ENCODE measurements at regions not wholly inside any gene's neighbourhood (a gene's known extent, or its start where the extent isn't known, plus 50 kb on each side); places are given as distances from the start of the nearest gene placed in this dataset.

DNA sequence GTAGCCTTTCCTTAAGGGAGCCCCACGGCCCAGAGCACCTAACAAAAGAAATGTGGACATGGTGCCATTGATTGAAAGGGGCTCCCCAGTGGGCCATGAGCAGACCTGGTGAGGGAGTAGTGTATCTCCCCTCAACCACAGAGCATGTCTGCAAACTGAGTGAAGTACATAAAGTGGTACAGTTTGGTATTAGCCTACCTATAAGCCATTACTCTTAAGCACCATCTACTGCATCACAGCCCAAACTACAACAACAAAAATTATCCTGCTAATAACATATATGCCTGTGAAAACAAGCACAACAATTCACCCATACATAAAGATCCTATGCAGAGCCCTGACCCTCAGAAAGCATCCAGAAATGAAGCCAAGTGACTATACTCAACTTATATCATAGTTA lies 407.8 kb downstream of the PTPRC start:
- intact Hi-C loops (cut with micrococcal nuclease): no loop called here
- Mint-ChIP-seq H3K27me3 (no peaks in the 10 kb centered on the region), H3K4me3 (no peak overlapping the region), H3K27ac (no peak overlapping the region), H3K9me3 (peaks cover 62% of the 10 kb centered on the region), H3K4me1 (ENCODE audit: low read depth) (peaks cover 3% of the 10 kb centered on the region), H3K36me3 (ENCODE audit: low read depth) (no peaks in the 10 kb centered on the region)

DNA sequence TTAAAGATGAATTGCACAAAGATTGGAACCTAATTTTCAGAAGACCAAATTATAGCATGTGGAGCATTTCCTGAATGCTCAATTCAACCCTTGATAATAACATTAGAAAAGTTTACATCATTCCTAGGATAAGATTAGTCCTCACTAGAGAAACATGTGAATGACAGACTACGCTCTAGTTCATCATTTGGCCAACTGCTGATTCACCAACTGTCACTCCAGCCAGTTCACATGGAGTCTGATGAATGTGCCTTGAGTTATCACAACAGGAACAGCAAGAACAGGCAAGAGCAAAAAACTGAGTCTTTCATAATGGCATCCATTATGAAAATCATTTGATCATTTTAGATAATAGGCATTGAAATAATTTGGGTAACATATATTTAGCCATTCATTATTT lies 415.9 kb downstream of the PTPRC start:
- Mint-ChIP-seq H3K9me3 (peaks cover 31% of the 10 kb centered on the region), H3K36me3 (ENCODE audit: low read depth) (no peaks in the 10 kb centered on the region), H3K27me3 (no peaks in the 10 kb centered on the region), H3K4me3 (no peak overlapping the region), H3K27ac (no peak overlapping the region), H3K4me1 (ENCODE audit: low read depth) (no peaks in the 10 kb centered on the region)
- intact Hi-C loops (cut with micrococcal nuclease): no loop called here

DNA sequence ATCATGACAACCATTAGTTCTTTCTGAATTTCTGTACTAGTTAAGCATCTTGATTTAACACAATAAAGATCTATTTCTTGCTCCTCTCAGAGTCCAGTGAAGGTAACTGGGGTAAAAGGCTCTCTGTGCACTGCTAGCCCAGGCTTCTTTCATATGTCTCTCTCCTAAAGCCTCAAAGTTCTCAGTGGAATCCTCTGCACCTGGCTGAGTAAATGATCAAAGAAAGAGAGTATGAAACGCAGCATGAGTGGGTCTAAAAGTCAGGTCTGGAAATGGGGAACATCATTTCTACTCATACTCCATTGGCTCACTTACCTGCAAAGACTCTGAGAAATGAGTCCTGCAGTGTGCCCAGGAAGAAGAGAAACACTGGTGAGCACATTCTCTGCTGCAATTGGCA lies 418.5 kb downstream of the PTPRC start:
- Mint-ChIP-seq H3K4me1 (ENCODE audit: low read depth) (no peaks in the 10 kb centered on the region), H3K9me3 (peaks cover 8% of the 10 kb centered on the region), H3K27ac (no peak overlapping the region), H3K4me3 (no peak overlapping the region), H3K36me3 (ENCODE audit: low read depth) (no peaks in the 10 kb centered on the region), H3K27me3 (no peaks in the 10 kb centered on the region)
- intact Hi-C loops (cut with micrococcal nuclease): no loop called here

DNA sequence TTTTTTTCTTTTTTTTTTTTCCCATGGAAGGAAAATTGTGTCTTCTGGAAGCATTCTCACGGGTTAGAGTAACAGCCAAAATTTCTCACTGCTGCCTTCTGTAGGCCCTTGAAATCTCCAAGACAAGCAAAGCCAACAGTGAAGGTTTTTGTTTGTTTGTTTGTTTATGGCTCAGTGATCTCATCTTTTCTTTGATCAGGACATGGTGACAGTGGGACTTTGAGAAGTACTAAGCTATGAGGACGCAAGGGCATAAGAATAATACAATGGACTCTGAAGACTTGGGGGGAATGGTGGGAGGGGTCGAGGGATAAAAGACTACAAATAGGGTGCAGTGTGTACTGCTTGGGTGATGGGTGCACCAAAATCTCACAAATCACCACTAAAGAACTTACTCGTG lies 419.4 kb downstream of the PTPRC start:
- no peak overlapping the region for H3K27ac Mint-ChIP-seq
- no peaks in the 10 kb centered on the region for H3K36me3 Mint-ChIP-seq (ENCODE audit: low read depth)

DNA sequence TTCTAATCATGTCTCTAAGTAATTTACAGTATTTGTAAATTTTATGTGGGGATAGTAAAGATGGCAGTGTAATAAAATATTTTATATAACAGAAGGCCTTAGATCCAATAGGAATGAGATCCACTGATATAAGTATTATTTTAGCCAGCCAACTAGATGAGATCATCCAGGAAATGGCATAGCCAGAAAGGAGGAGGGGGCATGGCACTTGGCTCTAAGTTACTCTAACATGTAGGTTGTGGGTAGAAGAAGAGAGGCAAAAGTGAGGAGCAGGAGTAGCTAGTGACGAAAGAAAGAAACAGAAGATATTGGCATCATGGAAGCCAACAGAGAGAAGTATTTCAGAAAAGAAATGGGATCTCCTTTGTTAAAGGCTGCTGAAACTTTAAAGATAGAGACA lies 426.1 kb downstream of the PTPRC start:
- H3K9me3 Mint-ChIP-seq: no peaks in the 10 kb centered on the region
- no peaks in the 10 kb centered on the region for H3K27me3 Mint-ChIP-seq
- peaks cover 5% of the 10 kb centered on the region for H3K4me1 Mint-ChIP-seq (ENCODE audit: low read depth)
- no peak overlapping the region for H3K4me3 Mint-ChIP-seq
- intact Hi-C loops (cut with micrococcal nuclease): no loop called here
- no peaks in the 10 kb centered on the region for H3K36me3 Mint-ChIP-seq (ENCODE audit: low read depth)
- H3K27ac Mint-ChIP-seq: no peak overlapping the region

More for the DNA sequence above, 419.4 kb downstream of the PTPRC start:
- Mint-ChIP-seq H3K4me3 (no peak overlapping the region), H3K9me3 (peaks cover 8% of the 10 kb centered on the region), H3K27me3 (no peaks in the 10 kb centered on the region), H3K4me1 (ENCODE audit: low read depth) (no peaks in the 10 kb centered on the region)
- intact Hi-C loops (cut with micrococcal nuclease): no loop called here

DNA sequence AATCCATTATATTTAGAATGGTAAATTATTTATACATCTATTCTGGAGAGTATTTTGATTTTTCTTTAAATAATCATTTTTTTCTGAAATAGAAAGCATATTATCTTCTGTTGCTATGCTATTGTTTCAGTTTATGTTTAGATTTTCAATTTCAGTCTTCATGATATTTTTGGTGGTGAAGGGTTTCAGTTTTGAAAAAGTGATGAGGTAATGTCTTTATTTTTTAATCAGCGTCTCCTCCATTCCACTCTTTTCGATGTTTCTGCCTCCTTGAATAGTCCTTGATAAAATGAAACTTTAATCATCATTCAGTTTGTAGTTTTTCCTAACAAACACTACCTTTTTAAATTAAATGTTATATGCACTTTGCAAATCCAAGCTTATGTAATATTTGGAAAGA lies 428.6 kb downstream of the PTPRC start:
- intact Hi-C loops (cut with micrococcal nuclease): no loop called here
- H3K4me3 Mint-ChIP-seq: no peak overlapping the region

DNA sequence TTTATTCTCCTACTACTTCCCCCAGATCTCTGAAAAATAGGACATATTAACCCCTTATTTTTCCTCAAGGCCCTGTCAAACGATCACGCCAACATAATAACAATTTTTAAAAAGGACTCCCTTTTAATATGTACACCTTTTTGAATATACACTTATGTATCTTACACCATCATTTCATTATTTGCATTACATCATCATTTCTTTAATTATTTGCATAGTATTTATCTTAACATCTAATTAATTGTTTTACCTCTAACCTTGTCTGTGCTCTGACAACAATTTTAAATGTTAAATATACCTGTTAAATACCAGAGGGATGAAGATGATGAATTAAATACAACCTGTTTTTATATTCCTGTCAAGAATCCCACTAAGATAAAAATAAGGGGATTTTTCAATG lies 432.2 kb downstream of the PTPRC start:
- Mint-ChIP-seq H3K27ac (no peak overlapping the region), H3K36me3 (ENCODE audit: low read depth) (no peaks in the 10 kb centered on the region)

More for the DNA sequence above, 428.6 kb downstream of the PTPRC start:
- Mint-ChIP-seq H3K9me3 (no peaks in the 10 kb centered on the region), H3K36me3 (ENCODE audit: low read depth) (no peaks in the 10 kb centered on the region), H3K4me1 (ENCODE audit: low read depth) (peaks cover 5% of the 10 kb centered on the region), H3K27me3 (no peaks in the 10 kb centered on the region), H3K27ac (no peak overlapping the region)

DNA sequence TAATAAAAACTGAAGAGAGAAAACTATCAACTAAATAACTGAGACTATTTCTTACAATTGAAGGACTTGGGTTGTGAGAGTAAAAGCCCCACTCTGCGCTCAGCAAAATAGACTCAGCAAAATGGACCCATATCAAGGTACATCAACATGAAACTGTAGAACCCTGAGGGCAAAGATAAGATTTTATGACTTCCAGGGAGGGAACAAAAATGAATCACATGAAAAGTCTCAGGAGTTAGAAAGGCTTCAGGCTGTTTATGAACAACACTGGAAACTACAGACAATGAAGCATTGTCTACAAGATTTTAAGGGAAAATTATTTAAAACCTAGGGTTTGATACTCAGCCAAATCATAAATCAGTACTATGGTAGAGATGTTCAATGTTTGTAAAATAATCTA lies 434.3 kb downstream of the PTPRC start:
- Mint-ChIP-seq H3K4me1 (ENCODE audit: low read depth) (no peaks in the 10 kb centered on the region), H3K9me3 (peaks cover 6% of the 10 kb centered on the region), H3K27me3 (no peaks in the 10 kb centered on the region), H3K36me3 (ENCODE audit: low read depth) (no peaks in the 10 kb centered on the region), H3K27ac (no peak overlapping the region), H3K4me3 (no peak overlapping the region)
- intact Hi-C loops (cut with micrococcal nuclease): no loop called here

More for the DNA sequence above, 432.2 kb downstream of the PTPRC start:
- intact Hi-C loops (cut with micrococcal nuclease): no loop called here
- no peaks in the 10 kb centered on the region for H3K27me3 Mint-ChIP-seq
- peaks cover 5% of the 10 kb centered on the region for H3K4me1 Mint-ChIP-seq (ENCODE audit: low read depth)
- H3K9me3 Mint-ChIP-seq: peaks cover 6% of the 10 kb centered on the region
- H3K4me3 Mint-ChIP-seq: no peak overlapping the region

DNA sequence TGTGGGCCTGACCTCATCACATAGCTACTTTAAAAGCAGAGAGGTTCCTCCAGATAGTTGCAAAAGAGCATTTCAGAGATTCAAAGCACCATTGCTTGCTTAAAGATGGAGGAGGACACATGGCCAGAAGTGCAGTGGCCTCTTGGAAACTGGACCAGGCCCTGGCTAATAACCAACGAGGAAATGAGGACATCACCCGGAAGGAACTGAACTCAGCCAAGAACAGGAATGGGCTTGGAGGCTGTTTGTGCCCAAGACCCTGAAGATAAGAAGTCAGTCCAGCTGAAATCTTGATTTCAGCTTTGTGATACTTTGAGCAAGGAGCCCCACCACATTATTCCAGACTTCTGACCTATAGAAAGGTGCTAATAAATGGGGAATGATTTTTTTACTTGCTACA lies 437.0 kb downstream of the PTPRC start:
- Mint-ChIP-seq H3K27me3 (no peaks in the 10 kb centered on the region), H3K36me3 (ENCODE audit: low read depth) (no peaks in the 10 kb centered on the region), H3K4me1 (ENCODE audit: low read depth) (no peaks in the 10 kb centered on the region), H3K4me3 (no peak overlapping the region), H3K27ac (no peak overlapping the region), H3K9me3 (peaks cover 6% of the 10 kb centered on the region)
- intact Hi-C loops (cut with micrococcal nuclease): no loop called here

DNA sequence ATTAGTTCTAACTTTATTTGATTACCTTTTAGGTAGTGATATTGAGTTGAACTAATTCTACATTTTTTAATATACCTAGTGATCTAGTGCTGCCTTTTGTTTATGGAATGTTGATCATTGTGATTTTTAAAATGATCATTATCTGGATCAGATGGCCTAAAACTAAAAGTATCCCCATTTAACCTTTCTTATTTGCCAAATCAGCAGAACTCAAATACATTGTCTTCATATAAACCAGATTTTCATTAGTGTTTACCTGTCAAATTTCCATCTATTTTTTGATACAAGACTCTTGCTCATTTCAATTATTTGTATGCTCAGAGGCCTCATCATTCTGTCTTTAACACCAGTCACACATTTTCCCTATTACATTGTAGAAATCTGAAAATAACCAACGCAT lies 441.2 kb downstream of the PTPRC start:
- Mint-ChIP-seq H3K27ac (no peak overlapping the region), H3K9me3 (no peaks in the 10 kb centered on the region), H3K4me3 (no peak overlapping the region), H3K27me3 (no peaks in the 10 kb centered on the region), H3K4me1 (ENCODE audit: low read depth) (no peaks in the 10 kb centered on the region), H3K36me3 (ENCODE audit: low read depth) (no peaks in the 10 kb centered on the region)
- intact Hi-C loops (cut with micrococcal nuclease): loop anchor here (10.0 kb wide), 1 partner anchor 1425 kb away; no protein-coding TSS in a partner anchor

DNA sequence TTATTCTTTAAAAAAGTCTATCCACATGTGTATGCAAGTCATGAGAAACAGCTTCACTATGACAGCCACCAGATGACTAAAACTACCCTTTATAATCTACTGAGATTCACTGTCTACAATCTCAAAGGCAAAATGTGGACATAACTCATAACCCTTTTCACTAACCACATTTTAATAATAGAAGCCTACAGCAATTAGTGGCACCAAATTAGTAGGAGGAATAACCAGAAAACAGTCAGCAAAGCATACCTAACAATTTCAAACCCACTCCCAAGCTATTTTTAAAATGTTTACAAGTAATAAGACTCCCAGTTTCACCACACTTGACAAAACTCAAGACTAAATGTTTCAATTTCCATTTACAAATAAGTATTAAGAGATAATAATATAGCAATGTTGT lies 442.9 kb downstream of the PTPRC start:
- Mint-ChIP-seq H3K27ac (no peak overlapping the region), H3K4me3 (no peak overlapping the region), H3K4me1 (ENCODE audit: low read depth) (peaks cover 5% of the 10 kb centered on the region), H3K36me3 (ENCODE audit: low read depth) (no peaks in the 10 kb centered on the region), H3K27me3 (no peaks in the 10 kb centered on the region), H3K9me3 (no peaks in the 10 kb centered on the region)
- intact Hi-C loops (cut with micrococcal nuclease): loop anchor here (10.0 kb wide), 1 partner anchor 1423 kb away; no protein-coding TSS in a partner anchor

DNA sequence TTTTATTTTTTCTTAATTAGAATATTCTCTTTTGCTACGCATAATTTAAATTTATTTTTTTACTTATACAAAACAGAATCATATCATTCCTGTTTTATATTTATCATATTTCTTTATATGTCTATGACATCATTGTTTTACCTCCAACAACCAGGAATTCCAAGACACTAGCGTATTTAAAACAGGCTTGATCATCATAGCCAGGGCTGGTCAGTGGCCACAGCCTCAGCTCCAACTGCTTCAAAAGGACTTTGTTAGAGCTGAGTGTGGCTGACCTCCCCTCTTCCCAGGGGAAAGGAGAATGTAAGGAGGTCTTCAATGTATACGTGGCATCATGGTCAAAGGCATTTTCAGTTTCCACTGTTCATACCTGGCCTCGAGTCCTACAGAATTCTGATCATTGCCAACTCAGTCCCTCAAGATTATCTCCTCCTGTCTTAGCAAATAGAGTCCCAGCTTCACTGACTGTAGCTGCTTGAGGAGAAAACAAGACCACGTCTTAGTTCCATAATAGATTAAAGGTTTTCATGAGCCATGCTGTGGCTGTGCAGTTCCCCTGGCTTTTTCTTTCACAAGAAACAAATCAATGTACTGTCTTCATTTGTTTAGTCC lies 444.0 kb downstream of the PTPRC start:
- Mint-ChIP-seq H3K36me3 (ENCODE audit: low read depth) (no peaks in the 10 kb centered on the region), H3K27me3 (no peaks in the 10 kb centered on the region), H3K4me3 (no peak overlapping the region), H3K9me3 (no peaks in the 10 kb centered on the region), H3K27ac (no peak overlapping the region), H3K4me1 (ENCODE audit: low read depth) (peaks cover 5% of the 10 kb centered on the region)
- intact Hi-C loops (cut with micrococcal nuclease): loop anchor here (10.0 kb wide), 1 partner anchor 1422 kb away; no protein-coding TSS in a partner anchor

DNA sequence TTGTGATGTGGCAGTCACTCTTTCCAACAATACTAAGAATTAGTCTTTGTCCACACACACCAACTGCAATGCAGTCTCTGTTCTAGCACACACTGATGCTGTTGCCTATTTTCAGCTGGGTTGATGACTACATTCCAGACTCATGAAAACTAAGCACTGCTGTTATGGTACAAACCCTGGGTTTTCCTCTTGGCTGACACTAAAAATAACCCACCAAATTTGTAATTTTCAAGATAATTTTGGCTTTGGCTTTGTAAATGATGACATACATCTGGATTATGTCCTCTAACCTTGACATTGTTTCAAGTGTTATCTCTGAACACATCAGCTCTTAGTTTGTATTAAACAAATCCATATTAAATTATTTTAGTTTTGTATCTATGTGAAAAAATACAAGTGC lies 444.8 kb downstream of the PTPRC start:
- Mint-ChIP-seq H3K27me3 (no peaks in the 10 kb centered on the region), H3K36me3 (ENCODE audit: low read depth) (no peaks in the 10 kb centered on the region), H3K27ac (no peak overlapping the region), H3K9me3 (no peaks in the 10 kb centered on the region), H3K4me3 (no peak overlapping the region), H3K4me1 (ENCODE audit: low read depth) (peaks cover 5% of the 10 kb centered on the region)
- intact Hi-C loops (cut with micrococcal nuclease): loop anchor here (10.0 kb wide), 1 partner anchor 1421 kb away; no protein-coding TSS in a partner anchor

DNA sequence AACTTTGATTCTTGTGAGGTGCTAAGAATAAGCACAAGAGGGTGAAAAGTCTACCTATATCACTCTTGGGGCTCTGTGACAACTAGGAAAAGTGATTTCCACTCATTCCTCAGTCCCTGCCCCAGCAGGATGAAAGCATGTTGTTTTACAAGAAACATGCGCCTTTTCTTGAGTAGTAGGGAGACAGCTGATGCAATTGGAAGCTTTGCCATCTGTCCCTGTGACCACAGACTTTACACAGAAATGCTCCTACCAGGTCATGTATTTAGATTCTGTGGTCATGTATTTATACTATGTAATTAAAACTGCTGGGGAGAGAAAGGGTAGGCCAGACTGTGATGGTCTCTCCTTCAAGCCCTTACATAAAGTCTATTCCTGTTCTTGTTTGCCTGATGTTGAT lies 445.5 kb downstream of the PTPRC start:
- no peaks in the 10 kb centered on the region for H3K36me3 Mint-ChIP-seq (ENCODE audit: low read depth)
- H3K27me3 Mint-ChIP-seq: no peaks in the 10 kb centered on the region
- H3K27ac Mint-ChIP-seq: no peak overlapping the region
- peaks cover 5% of the 10 kb centered on the region for H3K4me1 Mint-ChIP-seq (ENCODE audit: low read depth)
- H3K9me3 Mint-ChIP-seq: no peaks in the 10 kb centered on the region
- intact Hi-C loops (cut with micrococcal nuclease): loop anchor here (10.0 kb wide), 1 partner anchor 1421 kb away; no protein-coding TSS in a partner anchor
- H3K4me3 Mint-ChIP-seq: no peak overlapping the region

DNA sequence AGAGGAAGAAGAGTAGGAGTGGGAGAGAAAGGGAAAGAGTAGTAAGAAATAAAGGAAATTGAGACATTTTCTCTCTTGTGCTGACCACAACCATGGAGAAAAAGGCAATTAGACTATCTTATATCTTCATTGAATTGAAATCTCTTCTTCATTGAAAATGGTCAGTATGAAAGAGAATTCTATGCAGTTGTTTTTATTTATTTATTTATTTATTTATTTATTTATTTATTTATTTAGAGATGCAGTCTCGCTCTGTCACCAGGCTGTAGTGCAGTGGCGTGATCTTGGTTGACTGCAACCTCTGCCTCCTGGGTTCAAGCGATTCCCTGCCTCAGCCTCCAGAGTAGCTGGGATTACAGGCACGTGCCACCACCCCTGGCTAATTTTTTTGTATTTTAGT lies 447.1 kb downstream of the PTPRC start:
- H3K4me1 Mint-ChIP-seq (ENCODE audit: low read depth): peaks cover 5% of the 10 kb centered on the region
- no peak overlapping the region for H3K4me3 Mint-ChIP-seq
- intact Hi-C loops (cut with micrococcal nuclease): loop anchor here (10.0 kb wide), 1 partner anchor 1419 kb away; no protein-coding TSS in a partner anchor
- H3K36me3 Mint-ChIP-seq (ENCODE audit: low read depth): no peaks in the 10 kb centered on the region
- H3K27ac Mint-ChIP-seq: no peak overlapping the region
- H3K9me3 Mint-ChIP-seq: no peaks in the 10 kb centered on the region
- H3K27me3 Mint-ChIP-seq: no peaks in the 10 kb centered on the region
